ENCODE measurements at regions not wholly inside any gene's neighbourhood (a gene's known extent, or its start where the extent isn't known, plus 50 kb on each side); places are given as distances from the start of the nearest gene placed in this dataset.

GRCh38 chr11:20274031-20274430 is 89.5 kb upstream of the HTATIP2 start:
- TF ChIP-seq CTCF (IDR thresholded peaks at IDR 0.05 in 4 of 5, conservative IDR thresholded peaks at IDR 0.05 in 1 of 5): no peak
- TF ChIP-seq POLR2A (IDR thresholded peaks at IDR 0.05): no peak

Measured in gastrocnemius medialis (tissue), 4 donors.